ENCODE measurements at regions not wholly inside any gene's neighbourhood (a gene's known extent, or its start where the extent isn't known, plus 50 kb on each side); places are given as distances from the start of the nearest gene placed in this dataset.

GRCh38 chr5:65075623-65076250 is 307.0 kb downstream of the CWC27 start:
- ChIA-PET POLR2A (no interaction called here), CTCF (interaction anchor here (0.6 to 0.9 kb wide), 4 partner anchors 10 to 475 kb away, joined by 3 read pairs; no protein-coding TSS in a partner anchor)
- no peaks in the 10 kb centered on the region for H3K36me3 ChIP-seq (ENCODE audit: control insufficient read depth in 2 of 2, insufficient read depth in 1 of 2, low read length in 2 of 2)
- no peak overlapping the region for H3K4me3 ChIP-seq (ENCODE audit: low read depth, low read length)
- no peak overlapping the region for H3K27ac ChIP-seq (ENCODE audit: extremely low read depth, low read depth, low read length)
- TF ChIP-seq ZIC2 (tag by site-specific recombination; IDR thresholded peaks at IDR 0.05), result peak; percentile 46; the same call in 1 of the 2 replicates
- TF ChIP-seq ZNF660 (tag by site-specific recombination; IDR thresholded peaks at IDR 0.05), result no peak
- H3K4me1 ChIP-seq (ENCODE audit: control insufficient read depth, insufficient read depth, low read length), result peaks cover 5% of the 10 kb centered on the region
- no peaks in the 10 kb centered on the region for H3K9me3 ChIP-seq (ENCODE audit: control insufficient read depth, insufficient read depth, low read depth, low read length)

GRCh38 chr5:65076251-65076869 is 307.6 kb downstream of the CWC27 start:
- peaks cover 5% of the 10 kb centered on the region for H3K4me1 ChIP-seq (ENCODE audit: control insufficient read depth, insufficient read depth, low read length)
- POLR2A ChIA-PET, result no interaction called here
- CTCF ChIA-PET, result interaction anchor here (0.6 to 0.9 kb wide), 4 partner anchors 9 to 475 kb away, joined by 3 read pairs; no protein-coding TSS in a partner anchor
- H3K27ac ChIP-seq (ENCODE audit: extremely low read depth, low read depth, low read length), result no peak overlapping the region
- peak; percentile 49; the same call in 1 of the 2 replicates for TF ChIP-seq KLF9 (tag by site-specific recombination; IDR thresholded peaks at IDR 0.05; ENCODE audit: low read depth)
- TF ChIP-seq ZNF223 (tag by site-specific recombination; IDR thresholded peaks at IDR 0.05), result no peak
- no peaks in the 10 kb centered on the region for H3K36me3 ChIP-seq (ENCODE audit: control insufficient read depth in 2 of 2, insufficient read depth in 1 of 2, low read length in 2 of 2)
- H3K4me3 ChIP-seq (ENCODE audit: low read depth, low read length), result no peak overlapping the region
- no peaks in the 10 kb centered on the region for H3K9me3 ChIP-seq (ENCODE audit: control insufficient read depth, insufficient read depth, low read depth, low read length)

GRCh38 chr5:65077653-65078052 is 308.9 kb downstream of the CWC27 start:
- Histone ChIP-seq H3K4me1 (ENCODE audit: control insufficient read depth, insufficient read depth, low read length) (peaks cover 5% of the 10 kb centered on the region), H3K9me3 (ENCODE audit: control insufficient read depth, insufficient read depth, low read depth, low read length) (no peaks in the 10 kb centered on the region), H3K36me3 (ENCODE audit: control insufficient read depth in 2 of 2, insufficient read depth in 1 of 2, low read length in 2 of 2) (no peaks in the 10 kb centered on the region), H3K27ac (ENCODE audit: extremely low read depth, low read depth, low read length) (no peak overlapping the region), H3K4me3 (ENCODE audit: low read depth, low read length) (no peak overlapping the region)
- POLR2A ChIA-PET, result no interaction called here
- TF ChIP-seq ZNF585B (tag by site-specific recombination; IDR thresholded peaks at IDR 0.05), result no peak
- no peak for TF ChIP-seq ZNF658 (tag by site-specific recombination; IDR thresholded peaks at IDR 0.05)
- TF ChIP-seq ZNF37A (tag by site-specific recombination; IDR thresholded peaks at IDR 0.05), result no peak
- TF ChIP-seq ZNF248 (tag by site-specific recombination; IDR thresholded peaks at IDR 0.05), result no peak
- TF ChIP-seq ZBTB1 (tag by site-specific recombination; IDR thresholded peaks at IDR 0.05), result no peak
- CTCF ChIA-PET, result interaction anchor here (0.6 to 1.2 kb wide), 3 partner anchors 10 to 267 kb away, joined by 3 to 4 read pairs (median 3); no protein-coding TSS in a partner anchor

- POLR2A ChIA-PET, result no interaction called here
- no peak overlapping the region for H3K4me3 ChIP-seq (ENCODE audit: low read depth, low read length)
- TF ChIP-seq ZNF660 (tag by site-specific recombination; IDR thresholded peaks at IDR 0.05) (no peak), ZNF701 (tag by site-specific recombination; IDR thresholded peaks at IDR 0.05) (no peak), PBX3 (CRISPR knock-in tag; IDR thresholded peaks at IDR 0.05) (no peak), ZNF488 (tag by site-specific recombination; IDR thresholded peaks at IDR 0.05) (no peak), ZNF211 (tag by site-specific recombination; IDR thresholded peaks at IDR 0.05; ENCODE audit: low read depth) (no peak), BCL11A (tag by site-specific recombination; IDR thresholded peaks at IDR 0.05; ENCODE audit: low read depth) (no peak), ZBTB1 (tag by site-specific recombination; IDR thresholded peaks at IDR 0.05) (no peak), ZNF221 (tag by site-specific recombination; IDR thresholded peaks at IDR 0.05; ENCODE audit: borderline replicate concordance) (no peak), SP2 (tag by site-specific recombination; IDR thresholded peaks at IDR 0.05) (no peak)
- CTCF ChIA-PET, result interaction anchor here (0.6 to 1.2 kb wide), 3 partner anchors 9 to 267 kb away, joined by 3 to 4 read pairs (median 3); no protein-coding TSS in a partner anchor
- H3K4me1 ChIP-seq (ENCODE audit: control insufficient read depth, insufficient read depth, low read length), result peaks cover 5% of the 10 kb centered on the region
- no peaks in the 10 kb centered on the region for H3K36me3 ChIP-seq (ENCODE audit: control insufficient read depth in 2 of 2, insufficient read depth in 1 of 2, low read length in 2 of 2)
- no peaks in the 10 kb centered on the region for H3K9me3 ChIP-seq (ENCODE audit: control insufficient read depth, insufficient read depth, low read depth, low read length)
- H3K27ac ChIP-seq (ENCODE audit: extremely low read depth, low read depth, low read length), result no peak overlapping the region
These were observed 309.6 kb downstream of the CWC27 start for GRCh38 chr5:65078331-65078730.
